Ammon's horn (tissue), 1 donor: ENCODE measurements at regions not wholly inside any gene's neighbourhood (a gene's known extent, or its start where the extent isn't known, plus 50 kb on each side); places are given as distances from the start of the nearest gene placed in this dataset.

Experiments
- DNase-seq: peaks from one replicate; pipeline ENCODE4 v3.0.0-alpha.2; 2016; ENCODE audit warnings: low spot score

- no peak for DNase-seq
Measured at GRCh38 chr4:138964716-138965426, 50.7 kb upstream of the NOCT start.

GRCh38 chr4:138963412-138963811, 52.2 kb upstream of the NOCT start:
- no peak for DNase-seq

- DNase-seq = no peak
Measured at GRCh38 chr4:138961664-138962063, 53.9 kb upstream of the NOCT start.

- no peak for DNase-seq
Measured at GRCh38 chr4:138961129-138961528, 54.5 kb upstream of the NOCT start.

GRCh38 chr4:138960175-138960710, 55.3 kb upstream of the NOCT start:
- DNase-seq = no peak

- peak; percentile 11 for DNase-seq
Measured at GRCh38 chr4:138959097-138959815, 56.3 kb upstream of the NOCT start.

GRCh38 chr4:138958519-138958918, 57.1 kb upstream of the NOCT start:
- no peak for DNase-seq

- DNase-seq = no peak
Measured at GRCh38 chr4:138957302-138957701, 58.3 kb upstream of the NOCT start.

GRCh38 chr4:138954428-138954827, 61.2 kb upstream of the NOCT start:
- no peak for DNase-seq

- no peak for DNase-seq
Measured at GRCh38 chr4:138953961-138954371, 61.6 kb upstream of the NOCT start.

GRCh38 chr4:138952411-138952810, 63.2 kb upstream of the NOCT start:
- DNase-seq = no peak

- DNase-seq = no peak
Measured at GRCh38 chr4:138951764-138952163, 63.8 kb upstream of the NOCT start.

- no peak for DNase-seq
Measured at GRCh38 chr4:138949866-138950265, 65.7 kb upstream of the NOCT start.

GRCh38 chr4:138948918-138949317, 66.7 kb upstream of the NOCT start:
- no peak for DNase-seq

GRCh38 chr4:138946306-138946705, 69.3 kb upstream of the NOCT start:
- DNase-seq = no peak

GRCh38 chr4:138945840-138946239, 69.7 kb upstream of the NOCT start:
- no peak for DNase-seq

- no peak for DNase-seq
Measured at GRCh38 chr4:138945401-138945800, 70.2 kb upstream of the NOCT start.

- no peak for DNase-seq
Measured at GRCh38 chr4:138943893-138944292, 71.7 kb upstream of the NOCT start.

GRCh38 chr4:138941037-138941436, 74.5 kb upstream of the NOCT start:
- DNase-seq = no peak

- DNase-seq = no peak
Measured at GRCh38 chr4:138939960-138940359, 75.6 kb upstream of the NOCT start.

GRCh38 chr4:138938366-138938690, 77.3 kb upstream of the NOCT start:
- DNase-seq = peak; percentile 76

- no peak for DNase-seq
Measured at GRCh38 chr4:138935135-138935807, 80.3 kb upstream of the NOCT start.

GRCh38 chr4:138927072-138927471, 88.5 kb upstream of the NOCT start:
- no peak for DNase-seq
